GM13976 (cell line): ENCODE measurements at regions not wholly inside any gene's neighbourhood (a gene's known extent, or its start where the extent isn't known, plus 50 kb on each side); places are given as distances from the start of the nearest gene placed in this dataset.

Source experiments
- DNase-seq: peaks from one replicate; pipeline ENCODE4 v3.0.0; 2012; ENCODE audit warnings: low spot score
- CTCF ChIP-seq: IDR thresholded peaks from 2 replicates; pipeline ENCODE4 v1.5.1; 2012; ENCODE audit warnings: borderline replicate concordance, mild to moderate bottlenecking; ENCODE audit not compliant: insufficient read depth; ENCODE audit errors: extremely low read depth, missing control alignments, control extremely low read depth
- in situ Hi-C: fragments of 300-500 bp; cut with MboI; formaldehyde crosslinking; loops from one replicate; pipeline ENCODE4 v1.12.0; 2022; ENCODE audit warnings: low sequenced_read_pairs, mixed read lengths, inconsistent platforms; ENCODE audit not compliant: unreplicated experiment

- DNase-seq = no peak
- in situ Hi-C loops = no loop called here
- TF ChIP-seq CTCF = no peak
Measured at GRCh38 chr14:73800970-73801515, 50.6 kb upstream of the PTGR2 start.

- TF ChIP-seq CTCF = no peak
- DNase-seq = no peak
- in situ Hi-C loops = no loop called here
Measured at GRCh38 chr14:73797543-73798265, 53.9 kb upstream of the PTGR2 start.

GRCh38 chr14:73796893-73797542 lies 54.6 kb upstream of the PTGR2 start:
- TF ChIP-seq CTCF = no peak
- in situ Hi-C loops = no loop called here
- no peak for DNase-seq

GRCh38 chr14:73796415-73796814 lies 55.2 kb upstream of the PTGR2 start:
- in situ Hi-C loops = no loop called here
- no peak for TF ChIP-seq CTCF
- no peak for DNase-seq

GRCh38 chr14:73795974-73796373 lies 55.7 kb upstream of the PTGR2 start:
- in situ Hi-C loops = no loop called here
- no peak for TF ChIP-seq CTCF
- no peak for DNase-seq

- in situ Hi-C loops = no loop called here
- TF ChIP-seq CTCF = no peak
- no peak for DNase-seq
Measured at GRCh38 chr14:73795466-73795865, 56.2 kb upstream of the PTGR2 start.
